Panc1 (cell line): ENCODE measurements at regions not wholly inside any gene's neighbourhood (a gene's known extent, or its start where the extent isn't known, plus 50 kb on each side); places are given as distances from the start of the nearest gene placed in this dataset.
"Not testable (repeated sequence)": the region's sequence is repeated elsewhere in the genome, so short reads cannot be mapped to it uniquely, and the experiment has no call there.

Experiments
- ATAC-seq: fragments of 200-7000 bp; cut with Tn5 transposase; 2 replicates; pipeline ENCODE4 v1.9.1; 2020; ENCODE audit warnings: mild to moderate bottlenecking, moderate library complexity
- BruUV-seq: library from RNA; stranded (reverse); fragments of 400-500 nt; replicated peaks from 2 replicates; lab custom pipeline; 2021; lab: Mats Ljungman, UMichigan
- CTCF ChIA-PET: fragments of 300-600 bp; sonication (Branson Sonifier 250); formaldehyde crosslinking; loops from one replicate; lab custom pipeline; 2022; ENCODE audit warnings: antibody characterized with exemption; lab: Charles Lee
- POLR2A ChIA-PET: fragments of 300-600 bp; sonication (Branson Sonifier 250); formaldehyde crosslinking; loops from one replicate; lab custom pipeline; 2022; ENCODE audit warnings: antibody characterized with exemption; lab: Charles Lee
- DNase-seq: peaks from one replicate; pipeline ENCODE4 v3.0.0-alpha.2; 2010; ENCODE audit warnings: low read depth, low spot score
- H3K27ac ChIP-seq: 2 replicates; pipeline ENCODE4 v1.5.1; 2011; ENCODE audit warnings: mild to moderate bottlenecking, low read length, inconsistent platforms
- H3K27me3 ChIP-seq: fragments of 200-500 bp; sonication (Bioruptor generic); 2 replicates; pipeline ENCODE4 v1.6.0; 2014; ENCODE audit warnings: low read length, inconsistent platforms; ENCODE audit not compliant: control insufficient read depth, insufficient read depth
- H3K36me3 ChIP-seq: fragments of 200-500 bp; sonication (Bioruptor generic); 2 replicates; pipeline ENCODE4 v1.5.1; 2014; ENCODE audit warnings: inconsistent platforms, mild to moderate bottlenecking, low read length, moderate library complexity; ENCODE audit not compliant: control insufficient read depth, insufficient read depth
- H3K4me1 ChIP-seq: 2 replicates; pipeline ENCODE4 v1.5.1; 2011; ENCODE audit warnings: inconsistent platforms, mild to moderate bottlenecking, low read length, moderate library complexity; ENCODE audit not compliant: control insufficient read depth, insufficient read depth
- H3K4me3 ChIP-seq, 2 experiments: 2 replicates each; pipeline ENCODE4 v1.5.1; 2011 to 2012; ENCODE audit warnings: low read depth in 2 of 2, low read length in 2 of 2, mild to moderate bottlenecking in 2 of 2, inconsistent platforms in 1 of 2, moderate library complexity in 1 of 2
- H3K9me3 ChIP-seq: fragments of 200-500 bp; sonication (Bioruptor generic); 2 replicates; pipeline ENCODE4 v1.5.1; 2014; ENCODE audit warnings: low read depth, mild to moderate bottlenecking, inconsistent platforms, low read length, moderate library complexity; ENCODE audit not compliant: control insufficient read depth, insufficient read depth
- CTCF ChIP-seq: fragments of 450-650 bp; IDR thresholded peaks from 2 replicates; pipeline ENCODE4 v1.5.1; 2017; ENCODE audit warnings: mild to moderate bottlenecking
- POLR2AphosphoS5 ChIP-seq: IDR thresholded peaks from 2 replicates; pipeline ENCODE4 v1.6.1; 2012; ENCODE audit warnings: mild to moderate bottlenecking, low read depth, low read length, moderate library complexity
- REST ChIP-seq, 2 experiments: IDR thresholded peaks; 2 replicates each; pipeline ENCODE4 v1.6.1; 2011 to 2012; ENCODE audit warnings: low read depth in 2 of 2, control low read depth in 1 of 2, low read length in 1 of 2, mild to moderate bottlenecking in 1 of 2, moderate library complexity in 1 of 2; ENCODE audit not compliant: insufficient read depth in 1 of 2
- SIN3A ChIP-seq: IDR thresholded peaks from 2 replicates; pipeline ENCODE4 v1.6.1; 2012; ENCODE audit warnings: low read depth, mild to moderate bottlenecking, low read length, moderate library complexity, borderline replicate concordance; ENCODE audit not compliant: insufficient read depth
- TCF7L2 ChIP-seq: IDR thresholded peaks from 2 replicates; pipeline ENCODE4 v1.6.1; 2011; ENCODE audit warnings: mild to moderate bottlenecking, low read depth, low read length, inconsistent platforms
- in situ Hi-C: cut with HindIII; loops from 2 replicates; pipeline ENCODE4 v1.10.0; 2016; ENCODE audit warnings: low sequenced_read_pairs, low pct_unique_long_range_greater_than_20kb
- intact Hi-C: fragments of 100-400 bp; cut with micrococcal nuclease; formaldehyde crosslinking; loops from one replicate; pipeline ENCODE4 v1.10.0; 2022; ENCODE audit not compliant: unreplicated experiment

GRCh38 chrX:130482871-130483270, 81.1 kb downstream of the RBMX2 start:
- DNase-seq: no peak
- no peak for ATAC-seq
- no peak for TF ChIP-seq POLR2AphosphoS5
- TF ChIP-seq CTCF: no peak
- no peak for TF ChIP-seq REST (IDR thresholded peaks at IDR 0.05; ENCODE audit: insufficient read depth in 1 of 2, low read depth in 2 of 2, low read length in 1 of 2)
- no peak for TF ChIP-seq TCF7L2
- no peak for TF ChIP-seq SIN3A
- POLR2A ChIA-PET: no interaction called here
- Histone ChIP-seq H3K27ac (no peak overlapping the region), H3K9me3 (no peaks in the 10 kb centered on the region), H3K4me3 (no peak overlapping the region), H3K4me1 (no peaks in the 10 kb centered on the region), H3K36me3 (no peaks in the 10 kb centered on the region), H3K27me3 (peaks cover 3% of the 10 kb centered on the region)
- intact Hi-C loops: no loop called here
- in situ Hi-C loops: no loop called here
- CTCF ChIA-PET: no interaction called here
- BruUV-seq: no TSS peak

GRCh38 chrX:130485870-130486269, 84.1 kb downstream of the RBMX2 start:
- Histone ChIP-seq H3K36me3 (no peaks in the 10 kb centered on the region), H3K27me3 (peaks cover 3% of the 10 kb centered on the region), H3K27ac (no peak overlapping the region), H3K4me3 (no peak overlapping the region), H3K4me1 (no peaks in the 10 kb centered on the region), H3K9me3 (no peaks in the 10 kb centered on the region)
- no peak for TF ChIP-seq REST (IDR thresholded peaks at IDR 0.05; ENCODE audit: insufficient read depth in 1 of 2, low read depth in 2 of 2, low read length in 1 of 2)
- no peak for TF ChIP-seq TCF7L2
- TF ChIP-seq CTCF: no peak
- no peak for TF ChIP-seq SIN3A
- no peak for TF ChIP-seq POLR2AphosphoS5
- no TSS peak for BruUV-seq
- intact Hi-C loops (no loop called here), in situ Hi-C loops (no loop called here)
- CTCF ChIA-PET: no interaction called here
- POLR2A ChIA-PET: no interaction called here
- no peak for ATAC-seq
- DNase-seq: no peak

- in situ Hi-C loops: not testable (repeated sequence)
Observed at GRCh38 chrX:130495502-130495901, 93.7 kb downstream of the RBMX2 start.

More at GRCh38 chrX:130495502-130495901, 93.7 kb downstream of the RBMX2 start:
- ATAC-seq, POLR2A ChIA-PET, DNase-seq, H3K4me3 ChIP-seq, BruUV-seq, H3K27ac ChIP-seq, CTCF ChIA-PET, H3K4me1 ChIP-seq, H3K27me3 ChIP-seq, H3K9me3 ChIP-seq, H3K36me3 ChIP-seq, intact Hi-C loops: not testable (repeated sequence)
